K562 (cell line): ENCODE measurements at regions not wholly inside any gene's neighbourhood (a gene's known extent, or its start where the extent isn't known, plus 50 kb on each side); places are given as distances from the start of the nearest gene placed in this dataset.

ENCODE experiments used
- GTF2A2 ChIP-seq: IDR thresholded peaks from 2 replicates; pipeline ENCODE4 v1.6.1; 2016; ENCODE audit warnings: mild to moderate bottlenecking, missing genetic modification characterization, missing compliant biosample characterization
- HINFP ChIP-seq: fragments of 450-650 bp; conservative IDR thresholded peaks from 2 replicates; pipeline ENCODE4 v1.6.1; 2016; ENCODE audit warnings: missing genetic modification characterization, low read depth, mild to moderate bottlenecking, control low read depth, missing compliant biosample characterization
- KAT2B ChIP-seq: IDR thresholded peaks from one replicate; pipeline ENCODE4 v1.6.1; 2012; ENCODE audit warnings: low read depth, mild to moderate bottlenecking, control low read depth, inconsistent platforms, low read length, moderate library complexity
- KAT8 ChIP-seq: fragments of 450-650 bp; IDR thresholded peaks from 2 replicates; pipeline ENCODE4 v1.6.1; 2016; ENCODE audit warnings: low read depth, mild to moderate bottlenecking
- NBN ChIP-seq: fragments of 450-650 bp; IDR thresholded peaks from 2 replicates; pipeline ENCODE4 v1.6.1; 2016; ENCODE audit warnings: low read depth, mild to moderate bottlenecking
- NR2C2 ChIP-seq, 2 experiments: fragments of 200-800 bp in 1 of 2; sonication (Bioruptor generic) in 1 of 2; sonication (generic) in 1 of 2; formaldehyde crosslinking in 1 of 2; IDR thresholded peaks; 2 replicates each; pipeline versions ENCODE4 v1.6.1 to v1.8.0; 2016 to 2022; ENCODE audit warnings: mild to moderate bottlenecking in 1 of 2, missing compliant biosample characterization in 1 of 2, missing genetic modification characterization in 1 of 2, missing genetic modification reagents in 1 of 2
- PCBP2 ChIP-seq: fragments of 200-400 bp; formaldehyde crosslinking; IDR thresholded peaks from 2 replicates; pipeline ENCODE4 v1.6.1; 2018; ENCODE audit warnings: low read length, low read depth, mild to moderate bottlenecking, moderate library complexity; ENCODE audit not compliant: poor library complexity, severe bottlenecking
- PHB ChIP-seq: fragments of 250-450 bp; sonication (Bioruptor Pico); IDR thresholded peaks from 2 replicates; pipeline ENCODE4 v1.5.0; 2021
- POLR2B ChIP-seq: fragments of 450-650 bp; IDR thresholded peaks from 2 replicates; pipeline ENCODE4 v1.6.1; 2018; ENCODE audit warnings: low read depth; ENCODE audit not compliant: partially characterized antibody
- STAT5B ChIP-seq: fragments of 250-450 bp; sonication (Bioruptor Pico); IDR thresholded peaks from 2 replicates; pipeline ENCODE4 v1.8.0; 2021; ENCODE audit warnings: mild to moderate bottlenecking, inconsistent platforms
- SUPT5H ChIP-seq: fragments of 450-650 bp; IDR thresholded peaks from 2 replicates; pipeline ENCODE4 v1.6.1; 2016
- TAF9B ChIP-seq: fragments of 450-650 bp; IDR thresholded peaks from 2 replicates; pipeline ENCODE4 v1.6.1; 2018; ENCODE audit warnings: mild to moderate bottlenecking; ENCODE audit not compliant: partially characterized antibody
- TGIF2 ChIP-seq: sonication (generic); formaldehyde crosslinking; IDR thresholded peaks from 2 replicates; pipeline ENCODE4 v1.8.1; 2022; ENCODE audit warnings: mild to moderate bottlenecking, missing genetic modification reagents, moderate library complexity
- THRA ChIP-seq: fragments of 450-650 bp; IDR thresholded peaks from 2 replicates; pipeline ENCODE4 v1.6.1; 2017; ENCODE audit warnings: mild to moderate bottlenecking, moderate library complexity
- THRB ChIP-seq: fragments of 450-650 bp; formaldehyde crosslinking; conservative IDR thresholded peaks from 2 replicates; pipeline ENCODE4 v1.4.0; 2022; ENCODE audit warnings: mild to moderate bottlenecking, missing genetic modification characterization
- XRCC5 ChIP-seq: fragments of 200-400 bp; formaldehyde crosslinking; IDR thresholded peaks from 2 replicates; pipeline ENCODE4 v1.6.1; 2017; ENCODE audit warnings: low read depth, mild to moderate bottlenecking, low read length
- ZBTB1 ChIP-seq: sonication (generic); formaldehyde crosslinking; IDR thresholded peaks from 2 replicates; pipeline ENCODE4 v1.8.1; 2023; ENCODE audit warnings: missing genetic modification reagents, low read depth, mild to moderate bottlenecking, borderline replicate concordance
- ZEB2 ChIP-seq: fragments of 450-650 bp; IDR thresholded peaks from 2 replicates; pipeline ENCODE4 v1.6.1; 2016
- ZFX ChIP-seq: sonication (generic); formaldehyde crosslinking; IDR thresholded peaks from 2 replicates; pipeline ENCODE4 v1.8.0; 2022; ENCODE audit warnings: mild to moderate bottlenecking, missing genetic modification reagents, moderate library complexity
- ZNF253 ChIP-seq: fragments of 250-450 bp; sonication (Bioruptor Pico); conservative IDR thresholded peaks from 2 replicates; pipeline ENCODE4 v1.6.1; 2021; ENCODE audit warnings: mild to moderate bottlenecking
- ZNF584 ChIP-seq: fragments of 200-800 bp; sonication (Bioruptor generic); IDR thresholded peaks from 2 replicates; pipeline ENCODE4 v1.6.1; 2016; ENCODE audit warnings: low read depth, mild to moderate bottlenecking, missing genetic modification characterization, missing compliant biosample characterization
- ZNF766 ChIP-seq: fragments of 200-800 bp; sonication (Bioruptor generic); conservative IDR thresholded peaks from 2 replicates; pipeline ENCODE4 v1.6.1; 2016; ENCODE audit warnings: missing genetic modification characterization, missing compliant biosample characterization
- ZNF785 ChIP-seq: fragments of 250-450 bp; sonication (Bioruptor Pico); IDR thresholded peaks from 2 replicates; pipeline ENCODE4 v1.4.0; 2020; ENCODE audit warnings: mild to moderate bottlenecking
- TF ChIP-seq, protein P1 (sequence below): fragments of 450-650 bp; IDR thresholded peaks from 2 replicates; pipeline ENCODE4 v1.6.1; 2018; ENCODE audit warnings: mild to moderate bottlenecking, low read depth; ENCODE audit not compliant: partially characterized antibody
- TF ChIP-seq, protein P2 (sequence below): fragments of 250-450 bp; sonication (Bioruptor Pico); IDR thresholded peaks from 2 replicates; pipeline ENCODE4 v1.8.0; 2021; ENCODE audit warnings: borderline replicate concordance, mild to moderate bottlenecking, moderate library complexity; ENCODE audit not compliant: poor library complexity, severe bottlenecking

DNA sequence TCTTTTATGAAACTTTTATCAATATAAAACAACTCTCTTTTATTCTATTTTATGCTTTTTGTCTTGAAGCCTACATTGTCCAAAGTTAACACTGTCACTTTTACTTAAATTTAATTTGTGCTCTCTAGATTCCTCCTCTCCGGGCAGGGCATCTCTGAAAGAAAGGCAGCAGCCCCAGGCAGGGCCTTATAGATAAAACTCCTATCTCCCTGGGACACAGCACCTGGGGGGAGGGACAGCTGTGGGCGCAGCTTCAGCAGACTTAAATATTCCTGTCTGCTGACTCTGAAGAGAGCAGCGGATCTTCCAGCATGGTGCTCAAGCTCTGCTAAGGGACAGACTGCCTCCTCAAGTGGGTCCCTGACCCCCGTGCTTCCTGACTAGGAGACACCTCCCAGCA lies 447.7 kb upstream of the FANCL start (continued):
- TF ChIP-seq, protein P1, sequence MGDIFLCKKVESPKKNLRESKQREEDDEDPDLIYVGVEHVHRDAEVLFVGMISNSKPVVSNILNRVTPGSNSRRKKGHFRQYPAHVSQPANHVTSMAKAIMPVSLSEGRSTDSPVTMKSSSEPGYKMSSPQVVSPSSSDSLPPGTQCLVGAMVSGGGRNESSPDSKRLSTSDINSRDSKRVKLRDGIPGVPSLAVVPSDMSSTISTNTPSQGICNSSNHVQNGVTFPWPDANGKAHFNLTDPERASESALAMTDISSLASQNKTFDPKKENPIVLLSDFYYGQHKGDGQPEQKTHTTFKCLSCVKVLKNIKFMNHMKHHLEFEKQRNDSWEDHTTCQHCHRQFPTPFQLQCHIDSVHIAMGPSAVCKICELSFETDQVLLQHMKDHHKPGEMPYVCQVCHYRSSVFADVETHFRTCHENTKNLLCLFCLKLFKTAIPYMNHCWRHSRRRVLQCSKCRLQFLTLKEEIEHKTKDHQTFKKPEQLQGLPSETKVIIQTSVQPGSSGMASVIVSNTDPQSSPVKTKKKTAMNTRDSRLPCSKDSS, result no peak
- TF ChIP-seq POLR2B (no peak), GTF2A2 (tag) (no peak), SUPT5H (no peak), ZNF766 (CRISPR knock-in tag) (no peak), TGIF2 (CRISPR knock-in tag) (no peak), ZBTB1 (CRISPR knock-in tag) (no peak), THRA (no peak), ZNF253 (no peak), PHB (CRISPR knock-in tag) (no peak), THRB (CRISPR knock-in tag) (no peak), KAT8 (no peak), ZEB2 (no peak), TAF9B (no peak), XRCC5 (no peak), ZNF785 (CRISPR knock-in tag) (no peak), NR2C2 (CRISPR knock-in tag; IDR thresholded peaks at IDR 0.05) (no peak), NR2C2 (tag; IDR thresholded peaks at IDR 0.05) (no peak), PCBP2 (no peak), STAT5B (CRISPR knock-in tag) (no peak), HINFP (tag) (no peak), NBN (no peak), ZFX (CRISPR knock-in tag) (no peak), ZNF584 (no peak), KAT2B (no peak)
- TF ChIP-seq, protein P2, sequence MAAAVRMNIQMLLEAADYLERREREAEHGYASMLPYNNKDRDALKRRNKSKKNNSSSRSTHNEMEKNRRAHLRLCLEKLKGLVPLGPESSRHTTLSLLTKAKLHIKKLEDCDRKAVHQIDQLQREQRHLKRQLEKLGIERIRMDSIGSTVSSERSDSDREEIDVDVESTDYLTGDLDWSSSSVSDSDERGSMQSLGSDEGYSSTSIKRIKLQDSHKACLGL (CRISPR knock-in tag), result no peak
